GM10266 (cell line): ENCODE measurements at regions not wholly inside any gene's neighbourhood (a gene's known extent, or its start where the extent isn't known, plus 50 kb on each side); places are given as distances from the start of the nearest gene placed in this dataset.

Source experiments
- DNase-seq: peaks from one replicate; pipeline ENCODE4 v3.0.0; 2012; ENCODE audit errors: extremely low spot score
- CTCF ChIP-seq: IDR thresholded peaks from 2 replicates; pipeline ENCODE4 v1.5.1; 2012; ENCODE audit warnings: mild to moderate bottlenecking, low read depth; ENCODE audit not compliant: control insufficient read depth, insufficient read depth; ENCODE audit errors: missing control alignments

GRCh38 chr18:54531402-54532065 lies 59.5 kb upstream of the DYNAP start:
- no peak for DNase-seq
- TF ChIP-seq CTCF = no peak

DNA sequence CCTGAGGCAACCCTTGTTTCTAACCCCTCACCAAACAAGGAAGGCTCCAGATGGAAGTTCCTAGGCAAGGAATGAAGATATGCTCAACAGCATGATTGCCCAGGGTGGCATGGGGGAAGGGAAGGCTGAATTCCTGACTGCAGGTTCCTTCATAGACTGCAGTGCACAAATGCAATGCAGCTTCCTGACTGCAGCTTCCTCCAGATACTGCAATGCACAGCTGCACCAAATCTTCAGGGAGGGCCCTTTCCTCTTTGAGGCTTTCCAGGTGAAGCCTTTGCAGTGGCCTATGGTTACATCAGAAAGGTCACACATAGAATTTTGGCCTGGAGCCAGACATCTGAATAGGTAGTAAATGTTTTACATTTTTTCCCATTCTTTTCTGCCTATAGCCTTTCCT lies 58.8 kb upstream of the DYNAP start:
- DNase-seq = no peak
- TF ChIP-seq CTCF = no peak

DNA sequence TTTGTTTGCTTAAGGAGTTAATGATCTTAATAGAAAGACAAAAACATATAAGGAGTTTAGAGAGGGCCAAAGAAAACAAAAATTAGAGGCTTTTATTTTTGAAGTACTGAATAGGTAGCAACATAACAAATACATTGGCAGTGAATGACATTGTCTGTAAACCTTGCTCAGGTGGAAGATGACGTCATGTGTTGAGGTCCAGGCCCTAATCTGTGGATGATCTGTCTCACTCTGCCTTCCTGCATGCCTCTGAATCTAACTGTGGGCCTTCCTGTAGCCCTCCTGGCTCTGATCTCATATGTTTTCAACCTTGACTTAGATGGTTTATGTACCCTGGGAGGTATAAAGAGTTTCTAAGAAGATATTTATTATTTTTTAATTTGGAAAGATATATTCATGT lies 58.1 kb upstream of the DYNAP start:
- TF ChIP-seq CTCF = no peak
- no peak for DNase-seq
